Cardiac septum (tissue), 1 donor: ENCODE measurements at regions not wholly inside any gene's neighbourhood (a gene's known extent, or its start where the extent isn't known, plus 50 kb on each side); places are given as distances from the start of the nearest gene placed in this dataset.

ENCODE experiments used
- DNase-seq: peaks from one replicate; pipeline ENCODE4 v3.0.0-alpha.2; 2020; ENCODE audit warnings: low spot score
- intact Hi-C: fragments of 100-400 bp; cut with DNase I; formaldehyde crosslinking; loops from one replicate; pipeline ENCODE4 v1.14.0; 2022
- donor health status: DM: no; HTN: no; CAD: no.

DNA sequence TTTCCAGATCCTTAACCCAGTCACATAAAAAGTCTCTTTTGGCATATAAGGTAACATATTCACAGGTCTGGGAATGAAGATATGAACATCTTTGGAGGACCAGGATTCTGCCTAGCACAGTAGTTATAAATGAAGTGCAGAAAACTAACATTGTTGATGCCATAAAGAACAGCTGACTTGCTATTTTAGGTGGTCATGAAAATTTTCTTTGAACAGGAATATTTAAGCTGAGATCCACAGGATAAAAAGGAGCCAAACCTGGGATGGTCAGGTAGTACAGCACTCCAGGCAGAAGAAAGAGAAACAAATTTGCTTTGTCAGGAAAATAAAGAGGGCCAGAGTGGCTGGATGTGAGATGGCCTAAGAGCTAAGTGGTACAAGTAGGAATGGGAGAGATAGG lies 80.0 kb downstream of the CENPW start:
- intact Hi-C loops = no loop called here
- DNase-seq = no peak

DNA sequence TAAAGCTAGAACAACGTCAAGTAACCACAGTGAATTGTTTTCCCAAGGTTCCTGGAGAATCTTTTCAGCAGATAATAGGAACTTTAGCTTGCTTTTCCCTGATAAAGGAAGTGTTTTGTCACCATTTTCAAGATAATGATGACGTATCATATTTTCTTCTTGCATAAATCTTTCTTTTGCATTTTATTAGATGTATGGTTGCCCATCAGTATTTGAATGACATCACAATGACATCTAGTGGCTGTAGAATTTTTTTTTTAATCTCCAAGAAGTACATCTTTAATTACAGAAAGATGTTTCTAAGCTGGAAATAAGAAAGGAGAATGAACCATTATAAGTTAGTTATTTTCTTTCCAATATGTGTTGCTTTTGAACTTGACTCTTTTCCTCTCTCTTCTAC lies 83.0 kb downstream of the CENPW start:
- DNase-seq = no peak
- intact Hi-C loops = no loop called here

DNA sequence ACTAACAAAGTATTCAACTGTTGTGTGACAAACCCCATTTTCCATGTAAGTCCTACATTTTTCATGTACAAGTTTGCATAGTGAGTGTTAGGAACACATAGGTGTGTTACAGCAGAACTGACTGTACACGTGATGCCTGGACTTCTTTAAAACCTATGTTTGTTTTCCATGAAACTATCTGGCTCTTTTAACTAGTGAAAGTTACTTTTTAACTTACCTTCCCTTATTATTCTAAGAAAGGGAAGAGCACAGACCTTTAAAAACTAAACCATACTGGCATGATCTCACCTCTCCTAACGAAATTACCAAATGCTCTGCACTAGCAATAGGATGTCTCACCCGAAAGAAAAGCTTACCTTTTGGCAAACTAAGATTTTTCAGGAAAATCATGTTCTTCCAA lies 87.8 kb downstream of the CENPW start:
- DNase-seq = no peak
- intact Hi-C loops = no loop called here

DNA sequence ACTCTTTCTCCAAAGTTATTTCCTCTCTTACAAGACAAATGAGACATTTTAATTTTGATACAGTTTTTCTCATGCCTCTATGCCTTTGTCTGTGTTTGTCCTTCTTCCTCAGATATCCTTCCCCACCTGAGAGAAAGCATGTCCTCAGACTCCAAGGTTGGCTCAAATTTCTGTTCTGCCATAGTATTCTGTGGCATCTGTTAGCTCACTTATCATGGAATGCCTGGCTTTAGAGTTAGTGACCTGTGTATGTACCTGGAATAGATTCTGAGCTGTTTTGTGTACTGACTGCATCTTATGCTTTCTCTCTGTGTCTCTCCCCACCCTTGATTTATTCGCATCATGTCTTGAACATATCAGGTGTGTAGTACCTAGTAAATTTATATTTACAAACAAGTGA lies 90.0 kb downstream of the CENPW start:
- intact Hi-C loops = no loop called here
- DNase-seq = no peak

DNA sequence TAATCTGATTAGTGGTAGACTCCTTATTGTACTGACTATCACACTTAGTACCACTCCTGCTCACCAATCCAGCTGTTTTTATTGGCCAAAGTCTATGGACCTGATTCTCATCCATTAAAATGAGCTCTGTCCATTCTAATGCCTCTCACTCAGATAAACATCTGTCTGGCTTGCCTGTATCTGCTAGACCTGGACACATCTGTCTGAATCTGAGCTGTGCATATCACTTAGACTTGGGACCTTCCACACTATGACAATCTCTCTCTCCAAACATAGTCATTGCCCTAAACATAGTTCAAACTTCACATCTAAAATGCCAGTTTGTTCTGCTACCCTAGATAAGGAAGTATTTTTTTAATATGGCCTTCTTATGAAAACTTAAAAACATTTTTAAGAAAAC lies 92.6 kb downstream of the CENPW start:
- intact Hi-C loops = no loop called here
- DNase-seq = no peak

DNA sequence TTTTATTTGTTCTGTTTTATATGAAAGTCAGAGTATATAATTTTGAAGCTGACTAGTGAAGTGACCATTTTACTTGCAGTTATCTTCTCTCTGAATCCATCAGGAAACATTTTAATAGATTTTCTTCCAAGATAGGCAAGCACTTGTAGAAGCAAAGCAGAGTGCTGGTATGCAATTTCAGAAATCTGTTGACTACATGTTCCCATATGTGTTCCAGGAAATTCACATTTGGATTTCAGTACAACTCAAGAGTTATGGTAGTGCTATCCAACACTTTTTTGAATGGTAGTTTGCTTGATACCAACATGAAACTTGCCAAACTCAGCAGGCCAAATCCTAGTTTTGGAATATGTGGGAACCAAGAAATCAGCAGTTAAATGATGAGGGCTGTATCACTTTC lies 94.0 kb downstream of the CENPW start:
- intact Hi-C loops = no loop called here
- no peak for DNase-seq

DNA sequence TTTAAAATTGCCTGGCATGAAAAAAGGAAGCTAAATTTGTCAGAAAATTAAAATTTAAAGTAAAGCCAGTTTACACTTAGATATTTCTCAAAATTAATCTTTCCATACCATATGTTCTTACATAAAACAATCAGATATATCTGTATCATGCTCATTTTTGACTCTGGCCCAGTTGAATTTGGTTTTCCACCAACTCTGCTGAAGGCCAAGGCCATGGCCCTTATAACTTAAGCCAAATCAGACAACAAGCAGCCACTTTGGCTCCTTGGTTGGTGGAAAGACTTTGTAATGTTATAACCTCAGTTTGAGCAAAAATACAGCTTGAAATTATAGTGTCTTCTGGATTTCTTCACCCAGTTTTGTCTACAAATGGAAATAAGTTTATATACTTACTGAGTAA lies 97.3 kb downstream of the CENPW start:
- DNase-seq = no peak
- intact Hi-C loops = no loop called here

DNA sequence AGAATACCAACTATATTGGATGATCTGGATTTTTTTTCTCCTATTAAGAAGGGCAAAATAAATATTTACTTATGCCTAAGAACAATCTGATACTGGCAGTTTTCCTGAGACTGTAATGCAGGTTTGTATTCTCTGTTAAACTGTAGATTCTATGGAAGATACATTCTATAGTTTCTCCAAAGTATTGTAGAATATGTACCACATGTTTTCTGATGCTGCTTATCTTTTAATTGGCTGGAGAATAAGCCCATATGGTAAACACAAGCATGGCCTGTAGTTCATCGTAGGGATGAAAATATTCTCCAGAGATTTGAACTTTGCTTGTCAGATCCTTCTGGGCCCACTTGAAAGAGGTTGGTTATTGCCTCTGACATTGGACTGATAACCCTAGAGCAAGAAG lies 99.1 kb downstream of the CENPW start:
- DNase-seq = no peak
- intact Hi-C loops = no loop called here

DNA sequence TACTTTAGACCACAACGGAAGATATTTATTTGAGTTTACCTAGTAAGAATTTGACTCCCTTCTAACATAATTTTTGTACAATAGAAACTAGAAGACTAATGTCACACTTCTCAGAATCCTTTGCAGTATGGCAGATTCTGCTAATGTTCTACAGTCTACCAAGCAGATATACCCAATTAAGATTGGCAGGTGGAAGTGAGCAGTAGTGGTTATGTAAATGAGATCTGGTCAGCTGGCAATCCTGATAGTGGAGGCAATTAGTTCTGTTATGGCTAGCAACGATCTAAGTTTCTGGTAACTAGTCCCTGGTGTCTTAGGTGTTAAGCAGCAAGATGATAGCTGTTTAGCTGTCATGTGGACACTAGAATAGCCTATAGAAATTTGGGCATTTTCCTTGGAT lies 101.0 kb downstream of the CENPW start:
- no peak for DNase-seq
- intact Hi-C loops = no loop called here

DNA sequence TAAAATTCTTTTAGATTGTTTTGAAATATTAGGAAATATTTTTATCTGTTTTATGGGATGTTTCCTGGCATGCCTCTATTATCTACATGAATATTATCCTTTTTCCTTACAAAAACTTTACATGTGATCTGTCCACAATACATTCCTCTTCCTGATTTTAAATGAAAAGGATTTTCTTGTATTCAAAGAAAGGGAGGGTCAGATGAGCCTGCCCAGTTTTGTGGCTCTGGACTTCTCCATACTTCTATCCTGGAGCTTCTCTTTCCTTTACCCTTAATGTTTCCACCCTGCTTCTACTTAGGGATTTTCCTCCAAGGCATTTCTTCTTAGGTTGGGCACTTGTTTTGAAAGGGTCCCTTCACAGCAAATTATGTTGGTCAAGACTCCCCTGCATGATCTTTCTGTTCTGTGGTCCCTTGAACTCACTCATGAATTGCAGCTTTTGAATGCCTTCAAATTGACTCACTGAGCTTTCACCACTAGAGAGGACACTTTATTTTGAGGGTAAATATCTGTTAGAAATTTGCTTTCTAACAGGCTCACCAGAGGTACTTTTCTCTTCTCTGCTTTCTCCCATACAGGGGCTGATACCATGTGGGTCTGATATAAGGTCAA lies 104.9 kb downstream of the CENPW start:
- DNase-seq = no peak
- intact Hi-C loops = no loop called here

DNA sequence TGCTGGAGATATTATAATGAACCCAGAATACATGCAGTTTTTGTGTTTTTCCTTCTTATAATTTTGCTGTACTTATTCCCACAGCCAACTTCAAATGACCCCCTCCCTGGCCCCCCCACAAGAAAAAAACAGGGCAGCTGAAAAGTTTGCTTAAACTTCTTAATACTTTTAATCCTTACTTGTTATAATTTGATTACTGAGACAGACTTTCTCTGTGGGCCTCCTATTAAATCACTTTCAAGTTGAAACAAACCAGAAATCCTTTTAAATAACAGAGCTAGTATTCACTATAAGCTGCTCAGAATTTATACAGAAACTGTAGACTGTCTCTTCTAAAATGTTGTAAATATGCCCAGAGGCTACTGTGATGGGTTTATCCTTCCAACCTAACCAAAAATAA lies 106.3 kb downstream of the CENPW start:
- intact Hi-C loops = no loop called here
- no peak for DNase-seq

DNA sequence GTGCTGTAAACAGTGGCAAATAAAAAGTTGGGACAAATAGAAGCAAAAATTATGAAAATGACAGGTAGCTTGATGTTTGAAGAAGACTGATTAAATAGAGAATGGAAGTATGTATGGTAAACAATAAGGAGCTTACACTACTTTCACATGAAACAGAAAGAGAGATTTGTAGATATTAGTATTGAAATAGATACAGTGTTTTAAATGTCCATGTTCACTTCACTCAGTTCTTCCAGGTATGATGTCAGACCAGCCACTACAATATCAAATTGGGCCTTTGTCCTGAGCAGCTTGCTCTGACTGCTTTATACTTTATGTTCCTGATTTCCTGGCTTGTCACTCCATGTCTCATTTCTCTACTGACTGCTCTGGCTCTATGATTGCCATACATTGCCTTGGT lies 107.5 kb downstream of the CENPW start:
- intact Hi-C loops = no loop called here
- DNase-seq = no peak

DNA sequence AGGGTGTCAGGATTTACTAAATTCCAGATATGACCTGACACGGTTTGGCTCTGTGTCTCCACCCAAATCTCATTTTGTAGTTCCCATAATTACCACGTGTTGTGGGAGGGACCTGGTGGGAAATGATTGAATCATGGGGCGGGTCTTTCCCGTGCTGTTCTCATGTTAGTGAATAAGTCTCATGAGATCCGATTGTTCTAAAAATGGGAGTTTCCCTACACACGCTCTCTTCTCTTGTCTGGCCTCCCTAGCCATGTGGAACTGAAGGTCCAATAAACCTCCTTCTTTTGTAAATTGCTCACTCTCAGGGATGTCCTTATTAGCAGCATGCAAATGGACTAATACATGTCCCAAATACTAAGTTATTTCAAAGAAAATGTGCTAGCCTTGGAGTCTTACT lies 121.1 kb downstream of the CENPW start:
- DNase-seq = no peak
- intact Hi-C loops = no loop called here

DNA sequence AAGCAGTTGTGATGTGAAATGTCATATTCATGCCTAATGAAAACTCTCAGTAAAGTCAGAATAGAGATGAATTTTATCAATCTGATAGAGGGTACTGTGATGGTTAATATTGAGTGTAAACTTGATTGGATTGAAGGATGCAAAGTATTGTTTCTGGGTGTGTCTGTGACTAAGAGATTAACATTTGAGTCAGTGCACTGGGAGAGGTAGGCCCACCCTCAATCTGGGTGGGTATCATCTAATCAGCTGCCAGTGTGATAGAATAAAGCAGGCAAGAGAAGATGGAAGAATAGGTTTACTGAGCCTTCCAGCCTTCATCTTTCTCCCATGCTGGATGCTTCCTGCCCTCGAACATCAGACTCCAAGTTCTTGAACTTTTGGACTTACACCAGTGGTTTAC lies 124.3 kb downstream of the CENPW start:
- no peak for DNase-seq
- intact Hi-C loops = no loop called here

DNA sequence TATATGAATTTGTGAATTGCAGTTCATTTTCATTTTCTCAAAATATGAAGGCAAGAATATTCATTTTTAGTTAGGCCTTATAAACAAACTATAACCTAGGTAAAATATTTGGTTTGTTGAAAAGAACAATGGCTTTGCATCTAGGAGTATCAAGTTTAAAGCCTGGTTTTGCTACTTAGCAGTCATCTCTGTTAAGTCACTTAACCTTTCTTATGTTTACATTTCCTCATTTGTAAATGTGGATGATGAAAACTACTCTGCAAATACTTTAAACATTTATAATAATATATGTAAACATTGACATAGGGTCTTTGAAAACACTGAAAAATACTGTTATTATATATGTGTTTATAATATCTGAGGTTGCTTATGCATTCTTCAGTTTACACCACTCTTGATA lies 135.5 kb downstream of the CENPW start:
- no peak for DNase-seq
- intact Hi-C loops = no loop called here

DNA sequence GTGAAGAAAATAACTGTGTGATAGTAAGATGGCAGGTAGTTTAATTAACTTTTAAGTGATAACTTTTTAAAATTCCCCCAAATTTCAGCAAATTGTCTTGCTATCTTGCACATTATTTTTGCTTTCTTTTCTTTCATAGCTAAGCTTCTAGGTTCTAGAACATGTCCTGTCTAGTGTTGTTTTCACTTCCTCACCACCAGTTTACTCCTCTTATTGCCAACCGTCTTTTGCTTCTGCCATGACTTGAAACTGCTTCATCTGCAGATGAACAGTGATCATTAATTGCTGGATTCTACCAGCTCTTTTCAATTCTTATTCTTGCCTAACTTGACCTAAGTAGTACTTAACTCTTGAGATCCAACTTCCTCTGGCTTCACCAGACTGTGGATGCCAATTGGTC lies 137.8 kb downstream of the CENPW start:
- intact Hi-C loops = no loop called here
- DNase-seq = no peak

DNA sequence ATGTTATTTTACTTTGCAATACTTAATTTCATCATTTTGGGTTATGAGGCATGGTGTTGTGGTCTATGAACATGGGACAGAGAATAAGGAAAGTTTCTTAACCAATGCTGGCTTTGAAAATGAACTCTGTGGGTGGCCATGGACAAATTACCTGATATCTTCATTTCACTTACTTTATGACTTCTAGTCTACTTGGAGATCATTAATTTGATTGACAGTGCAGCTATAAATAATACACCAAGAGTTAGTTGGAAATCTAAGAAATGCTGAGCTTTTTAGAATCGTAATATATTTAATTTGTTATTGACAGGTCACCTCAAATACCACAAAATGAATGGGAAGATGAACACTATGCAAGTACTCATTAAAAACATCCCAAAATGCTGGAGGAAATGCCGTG lies 140.4 kb downstream of the CENPW start:
- intact Hi-C loops = no loop called here
- DNase-seq = no peak

DNA sequence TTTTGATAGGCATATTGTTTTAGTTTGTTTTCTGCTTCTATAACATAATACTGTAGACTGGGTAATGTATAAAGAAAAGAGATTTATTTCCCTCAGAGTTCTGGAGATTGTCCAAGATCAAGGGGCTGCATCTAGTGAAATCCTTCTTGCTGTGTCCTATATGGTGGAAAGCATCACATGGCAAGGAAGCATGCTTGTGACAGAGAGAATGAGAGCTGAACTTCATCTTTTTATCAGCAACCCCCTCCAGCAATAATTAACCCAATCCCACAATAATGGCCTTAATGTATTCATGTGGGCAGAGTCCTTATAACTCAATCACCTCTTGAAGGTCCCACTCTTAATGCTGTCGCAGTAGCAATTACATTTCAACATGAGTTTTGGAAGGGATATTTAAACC lies 141.4 kb downstream of the CENPW start:
- intact Hi-C loops = no loop called here
- no peak for DNase-seq

DNA sequence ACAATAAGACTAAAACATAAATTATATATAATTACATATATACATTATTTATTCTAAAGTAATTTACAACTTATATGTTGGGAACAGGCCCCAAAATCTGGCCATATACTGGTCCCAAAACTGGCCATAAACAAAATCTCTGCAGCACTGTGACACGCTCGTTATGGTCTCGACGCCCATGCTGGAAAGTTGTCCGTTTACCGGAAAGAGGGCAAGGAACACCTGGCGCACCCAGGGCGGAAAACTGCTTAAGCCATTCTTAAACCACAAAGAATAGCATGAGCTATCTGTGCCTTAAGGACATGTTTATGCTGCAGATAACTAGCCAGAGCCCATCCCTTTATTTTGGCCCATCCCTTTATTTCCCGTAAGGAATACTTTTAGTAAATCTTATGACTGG lies 164.9 kb downstream of the CENPW start:
- no peak for DNase-seq
- intact Hi-C loops = no loop called here

DNA sequence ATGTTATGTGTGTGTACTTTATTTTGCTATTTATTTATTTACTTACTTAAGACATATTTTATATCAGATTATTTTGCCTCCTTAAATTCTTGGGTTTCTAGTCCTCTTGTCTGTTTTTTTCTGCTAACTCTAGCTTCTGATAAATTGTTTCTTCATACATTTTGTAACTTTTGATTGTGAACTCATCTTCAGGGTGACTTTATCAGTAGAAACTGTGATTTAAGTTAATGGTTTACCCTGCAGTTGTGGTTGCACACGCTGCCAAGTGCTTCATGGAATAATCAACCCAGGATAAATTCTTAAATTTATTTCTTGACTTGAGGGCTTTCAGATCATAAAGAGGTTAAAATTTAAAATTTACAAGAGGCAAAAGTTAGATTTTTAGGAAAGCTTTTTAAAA lies 173.3 kb downstream of the CENPW start:
- intact Hi-C loops = no loop called here
- DNase-seq = no peak

DNA sequence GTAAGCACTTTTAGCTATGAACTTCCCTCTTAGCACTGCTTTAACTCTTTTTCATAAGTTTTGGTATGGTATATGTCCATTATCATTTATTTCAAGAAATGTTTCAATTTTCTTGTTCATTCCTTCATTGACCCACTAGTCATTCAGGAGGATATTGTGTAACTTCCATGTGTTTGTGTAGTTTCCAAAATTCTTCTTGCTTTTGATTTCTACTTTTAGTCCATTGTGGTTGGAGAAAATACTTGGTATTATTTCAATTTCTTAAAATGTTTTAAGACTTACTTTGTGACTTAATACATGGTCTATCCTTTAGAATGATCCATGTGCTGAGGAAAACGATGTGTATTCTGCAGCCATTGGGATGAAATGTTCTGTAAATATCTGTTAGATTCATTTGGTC lies 176.5 kb downstream of the CENPW start:
- intact Hi-C loops = no loop called here
- DNase-seq = no peak

DNA sequence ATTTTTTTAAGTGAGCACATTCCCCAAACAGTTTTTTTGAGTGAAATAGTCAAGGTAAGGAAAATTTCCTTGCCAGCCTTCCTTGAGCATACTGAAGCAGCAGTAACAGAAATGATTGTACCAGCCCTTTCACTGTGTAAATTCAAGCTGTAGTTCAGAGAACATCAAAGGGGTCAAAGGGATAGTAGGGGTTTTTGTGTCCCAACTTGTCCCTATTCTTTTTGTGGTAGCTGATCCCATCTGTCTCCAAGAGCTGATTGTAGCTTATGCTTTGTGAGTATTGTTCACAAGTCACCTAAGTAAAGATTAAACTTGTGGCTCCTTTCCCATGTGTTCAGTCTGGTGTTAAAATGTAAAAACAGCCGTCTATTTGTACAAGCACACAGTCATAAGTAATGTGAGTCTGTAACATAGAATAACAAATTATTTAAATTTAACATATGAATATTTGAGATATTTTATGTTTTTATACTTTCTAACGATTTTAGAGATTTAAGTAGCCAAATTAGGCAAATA lies 185.0 kb downstream of the CENPW start:
- no peak for DNase-seq
- intact Hi-C loops = no loop called here
